ENCODE measurements at regions not wholly inside any gene's neighbourhood (a gene's known extent, or its start where the extent isn't known, plus 50 kb on each side); places are given as distances from the start of the nearest gene placed in this dataset.

DNA sequence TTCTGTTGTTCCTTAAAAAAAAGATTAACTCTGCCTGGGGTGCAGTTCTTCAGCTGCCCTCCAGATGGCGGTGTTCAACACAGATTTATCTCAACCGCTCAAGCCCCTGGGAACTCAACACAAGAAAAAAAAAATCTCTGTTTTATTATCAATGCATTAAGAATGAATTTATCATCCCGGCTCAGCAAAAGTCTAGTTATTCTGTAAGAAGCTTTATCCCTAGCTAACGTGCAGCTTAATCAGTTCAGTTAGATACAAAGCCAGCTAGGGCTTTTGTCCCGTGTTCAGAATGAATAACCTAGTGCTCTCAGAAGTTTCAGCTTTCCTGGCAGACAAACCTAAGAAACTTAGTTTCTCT lies 475.9 kb upstream of the CCL2 start:
- TF ChIP-seq CTCF (IDR thresholded peaks at IDR 0.05; ENCODE audit: low read length), result peak; percentile 92
- no peak for TF ChIP-seq EZH2 (optimal IDR thresholded peaks at IDR 0.05; ENCODE audit: low read depth, low read length)

Measured in MM.1S (cell line).